Right ventricle myocardium superior (tissue), 1 donor: ENCODE measurements at regions not wholly inside any gene's neighbourhood (a gene's known extent, or its start where the extent isn't known, plus 50 kb on each side); places are given as distances from the start of the nearest gene placed in this dataset.

Source experiments
- ATAC-seq: fragments of 200-7000 bp; cut with Tn5 transposase; one replicate; pipeline ENCODE4 v1.9.1; 2020; ENCODE audit warnings: mild to moderate bottlenecking; ENCODE audit not compliant: poor library complexity
- DNase-seq: peaks from one replicate; pipeline ENCODE4 v3.0.0-alpha.2; 2020
- intact Hi-C: fragments of 100-400 bp; cut with DNase I; formaldehyde crosslinking; loops from one replicate; pipeline ENCODE4 v1.11.2; 2022
- donor health status: DM: no; HTN: yes; CAD: no; lungs with severe emphysema.

- DNase-seq: no peak
- intact Hi-C loops: no loop called here
- ATAC-seq: no peak
Observed at GRCh38 chr3:157672061-157672460, 168.8 kb upstream of the VEPH1 start.

- DNase-seq: no peak
- intact Hi-C loops: no loop called here
- ATAC-seq: no peak
Observed at GRCh38 chr3:157671656-157672055, 168.4 kb upstream of the VEPH1 start.

- ATAC-seq (no peak), DNase-seq (no peak)
- intact Hi-C loops: no loop called here
Observed at GRCh38 chr3:157669416-157669815, 166.2 kb upstream of the VEPH1 start.

GRCh38 chr3:157667493-157667892 lies 164.3 kb upstream of the VEPH1 start:
- no peak for ATAC-seq
- intact Hi-C loops: no loop called here
- no peak for DNase-seq

- DNase-seq: no peak
- ATAC-seq: no peak
- intact Hi-C loops: no loop called here
Observed at GRCh38 chr3:157662171-157662570, 159.0 kb upstream of the VEPH1 start.

GRCh38 chr3:157660847-157661246 lies 157.6 kb upstream of the VEPH1 start:
- DNase-seq (no peak), ATAC-seq (no peak)
- intact Hi-C loops: no loop called here

GRCh38 chr3:157652366-157652765 lies 149.2 kb upstream of the VEPH1 start:
- DNase-seq (no peak), ATAC-seq (no peak)
- intact Hi-C loops: no loop called here

- ATAC-seq: no peak
- no peak for DNase-seq
- intact Hi-C loops: no loop called here
Observed at GRCh38 chr3:157650699-157651098, 147.5 kb upstream of the VEPH1 start.

- no peak for ATAC-seq
- intact Hi-C loops: no loop called here
- DNase-seq: no peak
Observed at GRCh38 chr3:157650172-157650571, 147.0 kb upstream of the VEPH1 start.

- no peak for DNase-seq
- intact Hi-C loops: no loop called here
- no peak for ATAC-seq
Observed at GRCh38 chr3:157649511-157649910, 146.3 kb upstream of the VEPH1 start.

- no peak for DNase-seq
- intact Hi-C loops: no loop called here
- ATAC-seq: no peak
Observed at GRCh38 chr3:157647820-157648219, 144.6 kb upstream of the VEPH1 start.

GRCh38 chr3:157639756-157640426 lies 136.7 kb upstream of the VEPH1 start:
- DNase-seq (no peak), ATAC-seq (no peak)
- intact Hi-C loops: no loop called here

GRCh38 chr3:157637866-157638265 lies 134.7 kb upstream of the VEPH1 start:
- intact Hi-C loops: no loop called here
- ATAC-seq (no peak), DNase-seq (no peak)

- ATAC-seq: no peak
- intact Hi-C loops: no loop called here
- no peak for DNase-seq
Observed at GRCh38 chr3:157633241-157633640, 130.0 kb upstream of the VEPH1 start.

- no peak for ATAC-seq
- no peak for DNase-seq
- intact Hi-C loops: no loop called here
Observed at GRCh38 chr3:157632075-157632474, 128.9 kb upstream of the VEPH1 start.

- DNase-seq (no peak), ATAC-seq (no peak)
- intact Hi-C loops: no loop called here
Observed at GRCh38 chr3:157631478-157631877, 128.3 kb upstream of the VEPH1 start.

GRCh38 chr3:157626817-157627216 lies 123.6 kb upstream of the VEPH1 start:
- ATAC-seq (no peak), DNase-seq (no peak)
- intact Hi-C loops: no loop called here

- intact Hi-C loops: no loop called here
- no peak for DNase-seq
- ATAC-seq: no peak
Observed at GRCh38 chr3:157624801-157625200, 121.6 kb upstream of the VEPH1 start.

- DNase-seq (no peak), ATAC-seq (no peak)
- intact Hi-C loops: loop anchor here (5.0 kb wide), 2 partner anchors 813 to 913 kb away; no protein-coding TSS in a partner anchor
Observed at GRCh38 chr3:157618886-157619285, 115.7 kb upstream of the VEPH1 start.

GRCh38 chr3:157618075-157618760 lies 115.0 kb upstream of the VEPH1 start:
- ATAC-seq: peak; percentile 68
- DNase-seq: no peak

More at GRCh38 chr3:157618075-157618760, 115.0 kb upstream of the VEPH1 start:
- intact Hi-C loops: loop anchor here (5.0 kb wide), 2 partner anchors 814 to 914 kb away; no protein-coding TSS in a partner anchor
